Suprapubic skin (tissue), 4 donors: ENCODE measurements at regions not wholly inside any gene's neighbourhood (a gene's known extent, or its start where the extent isn't known, plus 50 kb on each side); places are given as distances from the start of the nearest gene placed in this dataset.

Source experiments
- CTCF ChIP-seq, 2 donors: fragments of 200-600 bp in 1 of 2; fragments of 450-650 bp in 1 of 2; sonication (generic) in 1 of 2; IDR thresholded peaks; one replicate each; pipeline ENCODE4 v1.5.1; 2016 to 2019; ENCODE audit warnings: antibody characterized with exemption in 2 of 2, mild to moderate bottlenecking in 1 of 2, moderate library complexity in 1 of 2
- POLR2A ChIP-seq, 2 donors: fragments of 450-650 bp; IDR thresholded peaks; one replicate each; pipeline ENCODE4 v1.6.1; 2017; ENCODE audit warnings: antibody characterized with exemption in 2 of 2, mild to moderate bottlenecking in 2 of 2, moderate library complexity in 2 of 2
- POLR2AphosphoS5 ChIP-seq, 3 donors: sonication (generic); formaldehyde crosslinking; IDR thresholded peaks; one replicate each; pipeline ENCODE4 v1.6.1; 2017; ENCODE audit warnings: antibody characterized with exemption in 3 of 3

DNA sequence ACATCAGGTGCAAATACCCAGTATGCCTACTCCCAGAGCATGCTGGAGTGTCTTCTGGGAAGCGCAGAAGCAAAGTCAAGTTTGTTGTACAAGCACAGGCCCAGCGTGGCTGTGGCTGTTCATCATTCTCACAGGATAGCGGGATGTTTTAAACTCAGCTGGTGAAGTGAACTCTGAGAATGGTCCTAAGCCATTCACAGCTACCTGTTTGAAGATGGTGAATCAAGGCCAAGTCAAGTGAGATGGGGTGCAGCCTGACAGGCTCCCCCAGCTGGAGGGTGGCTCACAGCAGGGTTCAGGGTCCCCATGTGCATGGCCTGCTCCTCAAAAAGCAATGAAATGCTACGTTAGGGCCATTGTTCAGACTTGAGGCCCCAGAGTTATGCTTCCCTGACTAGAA lies 304.7 kb upstream of the FOXQ1 start:
- no peak for TF ChIP-seq CTCF (IDR thresholded peaks at IDR 0.05)
- TF ChIP-seq POLR2A (IDR thresholded peaks at IDR 0.05), result no peak
- no peak for TF ChIP-seq POLR2AphosphoS5 (IDR thresholded peaks at IDR 0.05)
